ENCODE measurements at regions not wholly inside any gene's neighbourhood (a gene's known extent, or its start where the extent isn't known, plus 50 kb on each side); places are given as distances from the start of the nearest gene placed in this dataset.

DNA sequence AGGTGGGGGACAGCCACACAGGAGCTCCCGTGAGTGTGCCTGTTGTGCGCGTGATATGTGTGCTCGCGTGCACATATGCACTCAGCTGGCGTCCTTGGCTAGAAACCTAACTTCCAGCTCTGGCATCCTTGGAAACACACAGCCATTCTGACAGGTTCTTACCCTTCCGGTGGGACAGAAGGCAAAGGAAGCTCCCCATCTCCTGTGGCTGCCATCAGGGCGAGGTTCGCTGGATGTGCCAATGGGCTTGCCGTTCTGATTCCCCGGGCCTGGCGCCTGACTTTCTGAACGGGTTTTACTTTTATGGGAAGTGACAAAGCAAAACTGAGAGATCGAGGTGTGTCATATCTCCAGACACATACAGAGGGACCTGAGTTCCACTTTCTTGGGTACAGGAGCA is 124.7 kb downstream of the PAPOLA start (continued):
- TF ChIP-seq, protein P1, sequence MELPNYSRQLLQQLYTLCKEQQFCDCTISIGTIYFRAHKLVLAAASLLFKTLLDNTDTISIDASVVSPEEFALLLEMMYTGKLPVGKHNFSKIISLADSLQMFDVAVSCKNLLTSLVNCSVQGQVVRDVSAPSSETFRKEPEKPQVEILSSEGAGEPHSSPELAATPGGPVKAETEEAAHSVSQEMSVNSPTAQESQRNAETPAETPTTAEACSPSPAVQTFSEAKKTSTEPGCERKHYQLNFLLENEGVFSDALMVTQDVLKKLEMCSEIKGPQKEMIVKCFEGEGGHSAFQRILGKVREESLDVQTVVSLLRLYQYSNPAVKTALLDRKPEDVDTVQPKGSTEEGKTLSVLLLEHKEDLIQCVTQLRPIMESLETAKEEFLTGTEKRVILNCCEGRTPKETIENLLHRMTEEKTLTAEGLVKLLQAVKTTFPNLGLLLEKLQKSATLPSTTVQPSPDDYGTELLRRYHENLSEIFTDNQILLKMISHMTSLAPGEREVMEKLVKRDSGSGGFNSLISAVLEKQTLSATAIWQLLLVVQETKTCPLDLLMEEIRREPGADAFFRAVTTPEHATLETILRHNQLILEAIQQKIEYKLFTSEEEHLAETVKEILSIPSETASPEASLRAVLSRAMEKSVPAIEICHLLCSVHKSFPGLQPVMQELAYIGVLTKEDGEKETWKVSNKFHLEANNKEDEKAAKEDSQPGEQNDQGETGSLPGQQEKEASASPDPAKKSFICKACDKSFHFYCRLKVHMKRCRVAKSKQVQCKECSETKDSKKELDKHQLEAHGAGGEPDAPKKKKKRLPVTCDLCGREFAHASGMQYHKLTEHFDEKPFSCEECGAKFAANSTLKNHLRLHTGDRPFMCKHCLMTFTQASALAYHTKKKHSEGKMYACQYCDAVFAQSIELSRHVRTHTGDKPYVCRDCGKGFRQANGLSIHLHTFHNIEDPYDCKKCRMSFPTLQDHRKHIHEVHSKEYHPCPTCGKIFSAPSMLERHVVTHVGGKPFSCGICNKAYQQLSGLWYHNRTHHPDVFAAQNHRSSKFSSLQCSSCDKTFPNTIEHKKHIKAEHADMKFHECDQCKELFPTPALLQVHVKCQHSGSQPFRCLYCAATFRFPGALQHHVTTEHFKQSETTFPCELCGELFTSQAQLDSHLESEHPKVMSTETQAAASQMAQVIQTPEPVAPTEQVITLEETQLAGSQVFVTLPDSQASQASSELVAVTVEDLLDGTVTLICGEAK (IDR thresholded peaks at IDR 0.05) = no peak
- TF ChIP-seq, protein P1 (CRISPR knock-in tag; IDR thresholded peaks at IDR 0.05) = no peak
- TF ChIP-seq PHF8 (IDR thresholded peaks at IDR 0.05; ENCODE audit: borderline replicate concordance, low read length) (no peak), CHD1 (IDR thresholded peaks at IDR 0.05; ENCODE audit: low read length) (no peak), ZSCAN29 (IDR thresholded peaks at IDR 0.05) (no peak)
- TF ChIP-seq, protein P2, sequence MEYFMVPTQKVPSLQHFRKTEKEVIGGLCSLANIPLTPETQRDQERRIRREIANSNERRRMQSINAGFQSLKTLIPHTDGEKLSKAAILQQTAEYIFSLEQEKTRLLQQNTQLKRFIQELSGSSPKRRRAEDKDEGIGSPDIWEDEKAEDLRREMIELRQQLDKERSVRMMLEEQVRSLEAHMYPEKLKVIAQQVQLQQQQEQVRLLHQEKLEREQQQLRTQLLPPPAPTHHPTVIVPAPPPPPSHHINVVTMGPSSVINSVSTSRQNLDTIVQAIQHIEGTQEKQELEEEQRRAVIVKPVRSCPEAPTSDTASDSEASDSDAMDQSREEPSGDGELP (CRISPR knock-in tag; IDR thresholded peaks at IDR 0.05; ENCODE audit: borderline replicate concordance) = peak; percentile 26; the same call in 1 of the 2 replicates
- TF ChIP-seq, protein P3, sequence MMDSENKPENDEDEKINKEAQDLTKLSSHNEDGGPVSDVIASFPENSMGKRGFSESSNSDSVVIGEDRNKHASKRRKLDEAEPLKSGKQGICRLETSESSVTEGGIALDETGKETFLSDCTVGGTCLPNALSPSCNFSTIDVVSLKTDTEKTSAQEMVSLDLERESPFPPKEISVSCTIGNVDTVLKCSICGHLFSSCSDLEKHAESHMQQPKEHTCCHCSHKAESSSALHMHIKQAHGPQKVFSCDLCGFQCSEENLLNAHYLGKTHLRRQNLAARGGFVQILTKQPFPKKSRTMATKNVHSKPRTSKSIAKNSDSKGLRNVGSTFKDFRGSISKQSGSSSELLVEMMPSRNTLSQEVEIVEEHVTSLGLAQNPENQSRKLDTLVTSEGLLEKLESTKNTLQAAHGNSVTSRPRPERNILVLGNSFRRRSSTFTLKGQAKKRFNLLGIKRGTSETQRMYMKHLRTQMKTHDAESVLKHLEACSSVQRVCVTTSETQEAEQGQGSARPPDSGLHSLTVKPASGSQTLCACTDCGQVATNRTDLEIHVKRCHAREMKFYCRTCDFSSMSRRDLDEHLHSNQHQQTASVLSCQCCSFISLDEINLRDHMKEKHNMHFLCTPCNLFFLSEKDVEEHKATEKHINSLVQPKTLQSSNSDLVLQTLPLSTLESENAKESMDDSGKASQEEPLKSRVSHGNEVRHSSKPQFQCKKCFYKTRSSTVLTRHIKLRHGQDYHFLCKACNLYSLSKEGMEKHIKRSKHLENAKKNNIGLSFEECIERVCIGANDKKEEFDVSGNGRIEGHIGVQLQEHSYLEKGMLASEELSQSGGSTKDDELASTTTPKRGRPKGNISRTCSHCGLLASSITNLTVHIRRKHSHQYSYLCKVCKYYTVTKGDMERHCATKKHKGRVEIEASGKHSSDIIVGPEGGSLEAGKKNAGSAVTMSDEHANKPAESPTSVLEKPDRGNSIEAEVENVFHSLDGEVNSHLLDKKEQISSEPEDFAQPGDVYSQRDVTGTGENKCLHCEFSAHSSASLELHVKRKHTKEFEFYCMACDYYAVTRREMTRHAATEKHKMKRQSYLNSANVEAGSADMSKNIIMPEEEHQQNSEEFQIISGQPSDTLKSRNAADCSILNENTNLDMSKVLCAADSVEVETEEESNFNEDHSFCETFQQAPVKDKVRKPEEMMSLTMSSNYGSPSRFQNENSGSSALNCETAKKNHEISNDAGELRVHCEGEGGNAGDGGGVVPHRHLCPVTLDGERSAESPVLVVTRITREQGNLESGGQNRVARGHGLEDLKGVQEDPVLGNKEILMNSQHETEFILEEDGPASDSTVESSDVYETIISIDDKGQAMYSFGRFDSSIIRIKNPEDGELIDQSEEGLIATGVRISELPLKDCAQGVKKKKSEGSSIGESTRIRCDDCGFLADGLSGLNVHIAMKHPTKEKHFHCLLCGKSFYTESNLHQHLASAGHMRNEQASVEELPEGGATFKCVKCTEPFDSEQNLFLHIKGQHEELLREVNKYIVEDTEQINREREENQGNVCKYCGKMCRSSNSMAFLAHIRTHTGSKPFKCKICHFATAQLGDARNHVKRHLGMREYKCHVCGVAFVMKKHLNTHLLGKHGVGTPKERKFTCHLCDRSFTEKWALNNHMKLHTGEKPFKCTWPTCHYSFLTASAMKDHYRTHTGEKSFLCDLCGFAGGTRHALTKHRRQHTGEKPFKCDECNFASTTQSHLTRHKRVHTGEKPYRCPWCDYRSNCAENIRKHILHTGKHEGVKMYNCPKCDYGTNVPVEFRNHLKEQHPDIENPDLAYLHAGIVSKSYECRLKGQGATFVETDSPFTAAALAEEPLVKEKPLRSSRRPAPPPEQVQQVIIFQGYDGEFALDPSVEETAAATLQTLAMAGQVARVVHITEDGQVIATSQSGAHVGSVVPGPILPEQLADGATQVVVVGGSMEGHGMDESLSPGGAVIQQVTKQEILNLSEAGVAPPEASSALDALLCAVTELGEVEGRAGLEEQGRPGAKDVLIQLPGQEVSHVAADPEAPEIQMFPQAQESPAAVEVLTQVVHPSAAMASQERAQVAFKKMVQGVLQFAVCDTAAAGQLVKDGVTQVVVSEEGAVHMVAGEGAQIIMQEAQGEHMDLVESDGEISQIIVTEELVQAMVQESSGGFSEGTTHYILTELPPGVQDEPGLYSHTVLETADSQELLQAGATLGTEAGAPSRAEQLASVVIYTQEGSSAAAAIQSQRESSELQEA (IDR thresholded peaks at IDR 0.05; ENCODE audit: low read depth) = peak; percentile 59; the same call in 1 of the 2 replicates
- TF ChIP-seq, protein P4, sequence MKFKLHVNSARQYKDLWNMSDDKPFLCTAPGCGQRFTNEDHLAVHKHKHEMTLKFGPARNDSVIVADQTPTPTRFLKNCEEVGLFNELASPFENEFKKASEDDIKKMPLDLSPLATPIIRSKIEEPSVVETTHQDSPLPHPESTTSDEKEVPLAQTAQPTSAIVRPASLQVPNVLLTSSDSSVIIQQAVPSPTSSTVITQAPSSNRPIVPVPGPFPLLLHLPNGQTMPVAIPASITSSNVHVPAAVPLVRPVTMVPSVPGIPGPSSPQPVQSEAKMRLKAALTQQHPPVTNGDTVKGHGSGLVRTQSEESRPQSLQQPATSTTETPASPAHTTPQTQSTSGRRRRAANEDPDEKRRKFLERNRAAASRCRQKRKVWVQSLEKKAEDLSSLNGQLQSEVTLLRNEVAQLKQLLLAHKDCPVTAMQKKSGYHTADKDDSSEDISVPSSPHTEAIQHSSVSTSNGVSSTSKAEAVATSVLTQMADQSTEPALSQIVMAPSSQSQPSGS (CRISPR knock-in tag; IDR thresholded peaks at IDR 0.05) = no peak

Measured in K562 (cell line).